ENCODE measurements at regions not wholly inside any gene's neighbourhood (a gene's known extent, or its start where the extent isn't known, plus 50 kb on each side); places are given as distances from the start of the nearest gene placed in this dataset.
"Not testable (repeated sequence)": the region's sequence is repeated elsewhere in the genome, so short reads cannot be mapped to it uniquely, and the experiment has no call there.

DNA sequence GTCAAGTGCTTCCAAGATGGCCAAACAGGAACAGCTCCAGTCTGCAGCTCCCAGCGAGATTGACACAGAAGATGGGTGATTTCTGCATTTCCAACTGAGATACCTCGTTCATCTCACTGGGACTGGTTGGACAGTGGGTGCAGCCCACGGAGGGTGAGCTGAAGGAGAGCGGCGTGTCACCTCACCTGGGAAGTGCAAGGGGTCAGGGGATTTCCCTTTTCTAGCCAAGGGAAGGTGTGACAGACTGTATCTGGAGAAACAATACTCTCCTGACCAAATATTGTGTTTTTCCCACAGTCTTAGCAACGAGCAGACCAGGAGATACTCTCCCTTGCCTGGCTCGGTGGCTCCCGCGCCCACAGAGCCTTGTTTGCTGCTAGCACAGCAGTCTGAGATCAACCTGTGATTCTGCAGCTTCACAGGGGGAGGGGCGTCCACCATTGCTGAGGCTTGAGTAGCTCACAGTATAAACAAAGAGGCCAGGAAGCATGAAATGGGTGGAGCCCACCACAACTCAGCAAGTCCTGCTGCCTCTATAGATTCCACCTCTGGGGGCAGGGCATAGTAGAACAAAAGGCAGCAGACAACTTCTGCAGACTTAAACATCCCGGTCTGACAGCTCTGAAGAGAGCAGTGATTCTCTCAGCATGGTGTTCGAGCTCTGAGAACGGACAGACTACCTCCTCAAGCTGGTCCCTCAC lies 293.5 kb upstream of the SUCLG2 start:
- no peak for DNase-seq (ENCODE audit: low read depth)

- DNase-seq (ENCODE audit: low read depth) = no peak
Observed at GRCh38 chr3:67946436-67946835, 292.0 kb upstream of the SUCLG2 start.

GRCh38 chr3:67943546-67943945 lies 289.1 kb upstream of the SUCLG2 start:
- no peak for DNase-seq (ENCODE audit: low read depth)

DNA sequence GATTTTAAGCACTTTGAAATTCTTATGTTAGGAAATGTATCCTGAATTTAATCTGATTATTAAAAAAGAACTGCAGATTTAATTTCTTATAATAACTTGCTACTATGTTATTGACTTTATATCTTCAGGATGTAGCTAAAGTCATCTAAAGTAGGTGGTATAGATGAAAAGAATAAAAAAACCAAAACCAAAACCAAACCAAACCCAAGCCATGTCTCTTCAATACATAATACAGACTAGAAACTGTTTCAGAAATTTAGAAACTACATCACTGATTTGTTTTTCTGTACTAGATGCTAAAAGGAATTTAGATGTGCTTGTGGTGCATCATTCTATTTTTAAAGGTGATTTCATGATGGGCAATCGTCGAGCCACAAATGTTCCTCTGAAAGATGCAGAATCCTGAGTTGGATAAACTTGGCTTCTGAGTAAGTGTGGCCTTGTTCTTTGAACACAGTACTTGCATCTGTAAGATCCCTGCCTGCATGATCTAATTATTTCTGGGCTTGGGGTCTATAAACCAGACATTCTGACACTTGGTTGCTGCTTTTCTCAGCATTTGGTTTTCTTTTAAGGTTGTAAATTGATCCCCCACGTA lies 287.1 kb upstream of the SUCLG2 start:
- no peak for DNase-seq (ENCODE audit: low read depth)

DNA sequence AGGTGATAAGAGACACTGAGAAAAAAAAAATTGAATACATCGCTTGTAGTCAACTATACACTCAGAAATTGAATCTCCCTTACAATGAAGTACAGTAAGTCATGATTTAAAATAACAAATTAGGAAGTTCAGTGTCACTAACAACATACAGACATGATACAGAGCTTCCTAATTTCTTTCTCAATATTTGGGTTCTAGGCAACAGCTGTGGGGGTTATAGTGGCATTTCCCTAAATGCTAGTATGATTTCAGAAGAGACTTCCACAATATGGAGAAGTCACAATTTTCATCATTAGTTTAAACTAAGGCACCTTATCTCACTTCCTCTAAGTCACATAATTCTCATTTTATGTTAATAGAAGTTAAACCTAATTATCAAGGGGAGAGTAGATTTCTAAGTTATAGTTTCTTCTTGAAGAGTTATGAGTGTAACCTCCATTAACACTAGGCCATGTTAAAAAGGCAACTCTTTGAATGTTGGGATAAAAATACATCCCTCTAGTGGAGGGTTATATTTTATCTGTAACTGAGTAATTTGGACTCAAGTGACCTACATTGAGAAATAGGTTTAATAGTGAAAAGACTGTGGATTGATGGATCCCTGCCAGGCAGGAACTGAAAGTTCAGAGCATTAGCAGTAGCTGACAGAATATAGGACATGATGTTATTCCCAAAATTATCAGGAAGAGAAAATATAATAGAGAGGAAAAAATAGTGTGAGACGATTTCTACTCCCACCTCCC lies 286.0 kb upstream of the SUCLG2 start:
- DNase-seq (ENCODE audit: low read depth) = no peak

DNA sequence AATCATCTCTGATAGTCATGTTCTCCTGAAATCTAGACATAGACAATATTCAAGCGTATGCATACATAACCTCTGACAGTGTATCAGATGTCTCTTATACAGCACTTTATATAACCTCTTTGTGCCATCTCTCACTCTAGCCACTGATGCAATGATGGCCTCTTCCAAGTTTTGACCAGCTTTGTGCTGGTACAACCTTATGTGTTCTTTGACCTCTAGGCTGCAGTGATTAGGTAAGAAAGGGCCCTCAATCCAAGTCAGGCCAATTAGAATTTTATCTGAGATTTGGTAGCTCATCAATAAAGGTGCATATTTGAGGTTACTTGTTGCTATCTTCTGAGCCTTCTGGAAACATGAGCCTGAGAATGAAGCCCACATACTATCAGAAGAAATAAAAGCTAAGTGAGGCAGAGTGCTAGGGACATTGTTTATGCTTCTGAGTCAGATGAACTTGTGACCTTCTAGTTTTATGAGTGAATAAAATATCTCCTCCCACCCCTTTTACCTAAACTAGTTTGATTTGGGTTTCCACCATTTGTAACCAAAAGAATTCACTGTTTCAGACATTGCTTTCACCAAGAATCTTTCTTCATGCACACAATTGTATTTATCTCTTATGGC lies 283.2 kb upstream of the SUCLG2 start:
- no peak for DNase-seq (ENCODE audit: low read depth)

DNA sequence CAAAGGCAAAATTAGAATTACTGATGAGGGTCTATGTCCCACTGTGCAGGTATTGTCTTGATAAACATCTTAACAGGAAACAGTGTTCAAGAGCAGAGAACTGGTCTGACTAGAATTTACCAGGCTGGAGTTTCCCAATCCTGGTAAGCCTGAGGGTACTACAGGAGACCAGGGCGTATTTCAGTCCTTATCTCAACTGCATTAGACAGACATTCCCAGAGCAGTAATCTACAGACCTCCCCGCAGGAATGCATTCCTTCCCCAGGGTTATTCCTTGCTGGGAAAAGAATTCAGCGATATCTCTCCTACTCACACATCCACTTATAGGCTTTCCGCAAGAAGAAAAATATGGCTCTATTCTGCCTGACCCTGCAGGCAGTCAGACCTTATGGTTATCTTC lies 276.0 kb upstream of the SUCLG2 start:
- not testable (repeated sequence) for DNase-seq (ENCODE audit: low read depth)

- DNase-seq (ENCODE audit: low read depth) = no peak
Observed at GRCh38 chr3:67923796-67924195, 269.4 kb upstream of the SUCLG2 start.

- DNase-seq (ENCODE audit: low read depth) = no peak
Observed at GRCh38 chr3:67920969-67921368, 266.6 kb upstream of the SUCLG2 start.

GRCh38 chr3:67920311-67920710 lies 265.9 kb upstream of the SUCLG2 start:
- DNase-seq (ENCODE audit: low read depth) = no peak

DNA sequence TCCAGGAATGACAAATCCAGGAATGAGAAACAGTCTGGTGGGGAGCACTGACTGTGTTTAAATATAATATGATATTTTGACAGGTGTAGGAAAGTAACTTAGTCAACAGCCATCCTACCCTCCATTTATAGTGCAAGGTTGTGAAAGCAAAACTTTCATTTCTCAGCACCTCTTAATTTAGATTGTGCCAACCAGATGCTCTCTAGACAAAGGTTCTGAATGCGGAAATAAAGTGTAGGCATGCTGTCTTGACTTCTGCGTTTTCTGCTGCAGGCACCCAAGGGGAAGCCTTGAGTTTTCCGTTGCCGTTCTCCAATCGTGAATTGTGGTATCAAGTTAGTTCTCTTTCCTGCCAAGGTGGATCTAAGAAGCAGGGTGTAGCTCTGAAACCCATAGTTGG lies 261.9 kb upstream of the SUCLG2 start:
- no peak for DNase-seq (ENCODE audit: low read depth)

GRCh38 chr3:67907735-67908134 lies 253.3 kb upstream of the SUCLG2 start:
- DNase-seq (ENCODE audit: low read depth) = no peak

- no peak for DNase-seq (ENCODE audit: low read depth)
Observed at GRCh38 chr3:67906261-67906660, 251.8 kb upstream of the SUCLG2 start.

DNA sequence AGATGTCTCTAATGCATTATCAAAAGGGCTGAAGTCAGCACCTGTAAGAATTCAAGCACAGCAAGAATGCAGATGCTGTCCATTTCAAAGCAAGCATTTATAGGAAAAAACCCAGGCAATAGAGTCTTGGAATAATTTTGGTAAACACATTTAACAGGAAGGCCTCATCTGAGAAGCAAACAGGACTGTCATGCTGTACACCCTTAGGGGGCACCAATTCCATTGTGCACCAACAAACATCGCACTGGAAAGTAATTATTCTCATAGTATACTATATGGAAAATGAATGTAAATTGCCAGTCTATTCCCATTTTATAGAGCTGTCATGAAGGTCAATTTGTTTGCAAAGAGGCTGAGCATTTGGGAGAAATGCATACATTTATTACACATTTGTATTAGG lies 247.3 kb upstream of the SUCLG2 start:
- no peak for DNase-seq (ENCODE audit: low read depth)

GRCh38 chr3:67898916-67899315 lies 244.5 kb upstream of the SUCLG2 start:
- no peak for DNase-seq (ENCODE audit: low read depth)

DNA sequence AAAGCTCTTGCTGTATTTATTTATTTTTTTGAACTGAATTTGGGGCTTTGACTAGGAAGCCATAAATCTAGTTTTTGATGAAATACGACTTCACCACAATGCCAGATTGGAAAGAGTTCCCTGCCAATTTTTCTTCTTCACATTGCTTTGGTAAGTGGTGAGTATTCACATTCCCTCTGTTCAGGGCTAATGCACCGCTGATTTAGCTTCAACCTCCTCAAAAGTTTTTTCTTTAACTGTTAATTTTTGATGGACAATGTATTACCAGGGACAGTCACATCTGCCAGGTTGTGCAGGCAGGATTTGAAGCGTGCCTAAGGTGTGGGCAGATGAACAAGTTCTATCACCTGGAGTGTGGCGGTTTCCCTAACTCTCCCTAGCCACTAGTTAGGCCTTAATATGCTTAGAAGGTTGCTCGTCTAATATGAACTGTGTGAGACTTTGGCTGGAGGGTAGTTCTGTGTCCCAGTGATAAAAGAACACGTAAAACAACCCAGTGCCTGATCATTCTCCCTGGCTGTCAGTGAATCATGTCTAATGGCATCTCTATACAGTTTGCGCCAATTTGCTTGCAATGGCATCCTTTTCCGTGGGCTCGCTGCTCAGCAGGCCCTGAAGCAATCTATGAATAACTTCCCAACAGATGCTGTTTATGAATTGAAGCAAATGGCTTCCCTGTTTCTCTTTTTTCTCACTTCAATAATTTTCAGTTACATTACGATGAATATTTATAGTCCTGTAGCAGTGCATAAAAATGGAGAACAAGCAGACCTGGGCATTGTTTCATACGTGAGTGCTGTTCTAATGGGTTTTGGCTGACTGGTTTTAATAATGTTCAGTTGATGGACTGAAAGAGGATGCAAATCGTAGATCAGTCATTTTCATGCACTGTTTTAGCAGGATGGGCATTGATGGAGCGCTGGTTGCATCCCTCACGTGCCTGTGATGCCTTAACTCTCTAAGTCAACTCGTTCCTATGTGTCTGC lies 243.2 kb upstream of the SUCLG2 start:
- no peak for DNase-seq (ENCODE audit: low read depth)

DNA sequence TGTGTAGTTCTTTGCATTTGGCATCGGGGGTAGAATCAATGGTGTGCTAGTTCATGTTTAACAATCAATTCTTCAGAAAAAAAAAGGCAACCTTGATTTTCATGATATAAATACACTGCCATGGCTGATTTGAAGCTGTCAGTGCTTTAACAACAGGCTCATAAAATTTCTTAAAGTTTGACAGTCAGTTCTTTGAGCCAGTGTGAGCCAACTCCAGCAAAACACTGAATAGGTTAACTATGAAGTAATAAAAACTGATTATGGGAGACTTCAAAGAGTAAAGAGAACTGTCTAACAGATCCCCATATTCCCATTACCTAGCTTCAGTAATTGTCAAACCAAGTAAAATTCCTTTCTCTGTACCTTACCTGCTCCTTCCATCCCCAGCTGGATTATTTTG lies 241.7 kb upstream of the SUCLG2 start:
- no peak for DNase-seq (ENCODE audit: low read depth)

- no peak for DNase-seq (ENCODE audit: low read depth)
Observed at GRCh38 chr3:67894510-67894909, 240.1 kb upstream of the SUCLG2 start.

- no peak for DNase-seq (ENCODE audit: low read depth)
Observed at GRCh38 chr3:67884345-67884744, 229.9 kb upstream of the SUCLG2 start.

DNA sequence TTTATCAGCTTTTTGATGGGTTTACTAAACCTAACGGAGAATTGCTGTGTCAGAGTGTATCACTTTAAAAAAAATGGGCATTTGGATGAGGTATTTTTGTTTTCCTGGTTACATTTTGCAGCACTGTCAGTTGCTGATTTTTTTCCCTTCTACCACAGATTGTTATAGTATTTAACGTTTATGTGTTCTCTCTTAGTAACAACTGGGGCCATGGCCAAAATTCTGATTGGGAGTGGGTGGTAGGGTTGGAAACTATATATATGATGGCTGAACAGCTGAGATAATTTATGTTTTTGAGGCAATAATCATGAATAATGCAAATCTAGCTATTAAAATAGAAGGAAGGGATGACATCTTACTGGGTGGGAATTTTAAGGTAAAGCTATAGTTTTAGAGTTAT lies 229.4 kb upstream of the SUCLG2 start:
- DNase-seq (ENCODE audit: low read depth) = no peak

DNA sequence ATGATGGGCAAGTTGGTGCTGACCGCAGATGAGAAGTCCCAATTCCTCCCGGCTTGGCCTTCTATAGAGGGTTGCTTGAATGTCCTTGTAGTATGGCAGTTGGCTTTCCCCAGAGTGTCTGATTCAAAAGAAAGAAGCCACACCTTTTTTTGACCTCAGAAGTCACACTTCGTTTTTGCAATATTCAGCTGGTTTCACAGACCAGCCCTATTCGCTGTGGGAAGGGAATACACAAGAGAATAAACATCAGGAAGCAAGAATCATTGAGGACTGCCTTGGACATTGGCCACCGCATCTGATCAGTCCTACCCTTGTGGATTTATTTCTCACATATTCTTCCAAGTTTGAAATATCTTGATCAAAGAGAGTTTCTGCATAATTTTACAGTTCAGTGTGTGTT lies 228.6 kb upstream of the SUCLG2 start:
- DNase-seq (ENCODE audit: low read depth) = no peak

DNA sequence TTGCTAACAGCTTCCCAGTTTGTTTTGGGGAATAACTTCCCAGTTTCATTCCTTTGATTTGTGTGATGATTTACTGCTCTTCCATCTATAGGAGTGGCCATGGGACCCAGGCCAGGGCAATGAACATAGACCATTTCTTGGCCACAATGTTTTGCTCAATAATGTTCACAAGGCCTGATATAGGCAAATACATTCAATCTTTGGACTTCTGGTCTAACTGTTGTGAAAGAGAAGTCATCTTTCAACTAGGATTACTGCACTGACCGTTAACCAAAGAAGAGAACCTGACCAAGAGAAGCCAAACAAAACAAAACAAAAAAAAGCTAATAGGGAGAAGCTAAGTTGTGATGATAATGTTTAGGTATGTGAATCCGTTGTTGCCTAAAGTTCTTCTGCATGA lies 221.8 kb upstream of the SUCLG2 start:
- DNase-seq (ENCODE audit: low read depth) = no peak

Data from GM04504 (cell line).